Testis (tissue), 2 donors: ENCODE measurements at regions not wholly inside any gene's neighbourhood (a gene's known extent, or its start where the extent isn't known, plus 50 kb on each side); places are given as distances from the start of the nearest gene placed in this dataset.

Experiments used
- CTCF ChIP-seq, 3 experiments: fragments of 450-650 bp in 2 of 3; fragments of 200-600 bp in 1 of 3; sonication (generic) in 1 of 3; IDR thresholded peaks; one replicate each; pipeline ENCODE4 v1.5.1; 2016 to 2019; ENCODE audit warnings: antibody characterized with exemption in 3 of 3, mild to moderate bottlenecking in 2 of 3, moderate library complexity in 1 of 3
- POLR2A ChIP-seq: fragments of 450-650 bp; IDR thresholded peaks from one replicate; pipeline ENCODE4 v1.6.1; 2017; ENCODE audit warnings: antibody characterized with exemption, mild to moderate bottlenecking, moderate library complexity

- no peak for TF ChIP-seq POLR2A
- TF ChIP-seq CTCF (IDR thresholded peaks at IDR 0.05), result no peak
These were observed 64.8 kb upstream of the DOCK9 start for GRCh38 chr13:99042521-99043250.
